Motor neuron (in vitro differentiated cells): ENCODE measurements at regions not wholly inside any gene's neighbourhood (a gene's known extent, or its start where the extent isn't known, plus 50 kb on each side); places are given as distances from the start of the nearest gene placed in this dataset.
"Not testable (repeated sequence)": the region's sequence is repeated elsewhere in the genome, so short reads cannot be mapped to it uniquely, and the experiment has no call there.

Experiments used
- ATAC-seq, 8 experiments: fragments of 200-7000 bp; cut with Tn5 transposase; replicated peaks in 6 of 8; 2 replicates each; pipeline ENCODE4 v1.8.0; 2021; ENCODE audit warnings: mild to moderate bottlenecking in 8 of 8, moderate library complexity in 8 of 8
- H3K27ac ChIP-seq, 2 donors: fragments of 250-450 bp; sonication (Bioruptor Pico); 2 replicates each; pipeline ENCODE4 v1.9.0; 2021; ENCODE audit warnings: antibody characterized with exemption in 2 of 2, mild to moderate bottlenecking in 2 of 2, moderate library complexity in 1 of 2
- H3K4me1 ChIP-seq, 2 donors: fragments of 250-450 bp; sonication (Bioruptor Pico); replicated peaks in 1 of 2; 2 replicates each; pipeline ENCODE4 v1.6.1; 2021; ENCODE audit warnings: antibody characterized with exemption in 2 of 2, mild to moderate bottlenecking in 2 of 2, moderate library complexity in 1 of 2
- H3K4me3 ChIP-seq, 5 donors: fragments of 250-450 bp; sonication (Bioruptor Pico); 2 replicates each; pipeline ENCODE4 v1.9.0; 2021; ENCODE audit warnings: antibody characterized with exemption in 5 of 5, mild to moderate bottlenecking in 5 of 5, moderate library complexity in 4 of 5
- WGBS, 10 experiments: fragments of 450-650 bp; shearing (Covaris generic); methylation state at CpG; one replicate each; pipeline ENCODE4 v1.0.0; 2022; 5-methylcytosine and 5-hydroxymethylcytosine counted together
- in situ Hi-C, 9 experiments: fragments of 400-800 bp; cut with MboI; loops; one replicate each; pipeline ENCODE4 v1.15.0; 2021; ENCODE audit warnings: low sequenced_read_pairs in 9 of 9, low pct_unique_long_range_greater_than_20kb in 2 of 9; ENCODE audit not compliant: unreplicated experiment in 9 of 9

DNA sequence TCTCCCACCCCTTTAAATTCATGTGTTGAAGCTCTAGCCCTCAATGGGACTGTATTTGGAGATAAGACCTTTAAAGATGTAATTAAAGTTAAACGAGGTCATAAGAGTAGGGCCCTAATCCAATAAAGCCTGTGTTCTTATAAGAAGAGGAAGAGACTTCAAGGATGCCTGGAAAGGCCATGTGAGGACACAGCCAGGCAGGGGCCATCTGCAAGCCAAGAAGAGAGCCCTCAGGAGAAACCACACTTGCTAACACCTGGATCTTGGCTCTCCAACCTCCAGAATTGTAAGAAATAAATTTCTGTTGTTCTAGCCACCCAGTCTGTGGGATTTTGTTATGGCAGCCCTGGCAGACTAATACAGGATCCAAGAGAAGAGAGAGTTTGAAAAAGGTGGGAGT lies 683.5 kb downstream of the TTLL7 start:
- WGBS, 10 experiments, result 100% methylated on average over 1 of the region's 1 CpG; no CpG with 5 or more reads in 9 of the 10 experiments
- in situ Hi-C loops, result not testable (repeated sequence)

DNA sequence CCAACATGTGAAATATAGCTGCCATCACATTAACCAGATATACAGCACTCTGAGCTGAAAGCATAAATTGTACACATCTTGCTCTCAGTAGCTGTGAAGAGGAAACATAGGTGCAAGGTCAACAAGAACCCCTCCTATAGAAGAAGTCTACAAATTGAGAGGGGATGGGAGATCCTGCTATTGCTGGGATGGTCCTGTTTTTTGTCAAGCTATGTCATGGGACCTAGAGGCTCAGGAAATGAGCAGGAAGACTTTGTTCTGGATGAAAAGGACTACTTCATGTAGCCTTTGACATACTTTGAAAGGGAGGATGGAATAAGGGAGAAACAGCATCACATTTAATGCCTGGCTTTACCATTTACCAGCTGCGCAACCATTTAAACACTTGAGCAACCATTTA lies 688.8 kb downstream of the TTLL7 start:
- in situ Hi-C loops, result not testable (repeated sequence)

More for the DNA sequence above, 683.5 kb downstream of the TTLL7 start:
- H3K27ac ChIP-seq, H3K4me3 ChIP-seq, H3K4me1 ChIP-seq, ATAC-seq: not testable (repeated sequence)

DNA sequence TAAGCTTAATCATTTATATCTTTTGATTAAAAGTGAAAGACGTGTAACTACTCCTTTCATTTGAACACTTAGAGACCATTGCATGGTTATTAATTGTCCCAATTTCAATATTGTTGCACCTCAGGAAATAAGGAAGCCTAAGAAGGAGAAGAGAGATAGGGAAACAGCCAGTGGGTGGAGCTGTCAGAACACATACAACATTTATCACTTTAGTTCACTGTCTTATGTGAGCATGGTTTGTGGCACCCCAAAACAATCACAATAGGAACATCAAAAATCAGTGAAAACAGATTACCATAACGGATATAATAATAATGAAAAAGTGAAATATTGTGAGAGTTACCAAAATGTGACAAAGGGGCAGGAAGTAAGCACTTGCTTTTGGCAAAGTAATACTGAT lies 689.9 kb downstream of the TTLL7 start:
- H3K27ac ChIP-seq, ATAC-seq, in situ Hi-C loops, H3K4me1 ChIP-seq, H3K4me3 ChIP-seq: not testable (repeated sequence)
- 83 to 100% (median 98%) methylated on average over 1 to 2 of the region's 2 CpGs; no CpG with 5 or more reads in 6 of the 10 experiments for WGBS, 10 experiments

More for the DNA sequence above, 688.8 kb downstream of the TTLL7 start:
- ATAC-seq, result peak in 1 of 8 experiments; percentile 53
- H3K4me1 ChIP-seq, H3K27ac ChIP-seq, H3K4me3 ChIP-seq: not testable (repeated sequence)
- 89 to 100% (median 100%) methylated on average over 1 of the region's 1 CpG; no CpG with 5 or more reads in 7 of the 10 experiments for WGBS, 10 experiments

DNA sequence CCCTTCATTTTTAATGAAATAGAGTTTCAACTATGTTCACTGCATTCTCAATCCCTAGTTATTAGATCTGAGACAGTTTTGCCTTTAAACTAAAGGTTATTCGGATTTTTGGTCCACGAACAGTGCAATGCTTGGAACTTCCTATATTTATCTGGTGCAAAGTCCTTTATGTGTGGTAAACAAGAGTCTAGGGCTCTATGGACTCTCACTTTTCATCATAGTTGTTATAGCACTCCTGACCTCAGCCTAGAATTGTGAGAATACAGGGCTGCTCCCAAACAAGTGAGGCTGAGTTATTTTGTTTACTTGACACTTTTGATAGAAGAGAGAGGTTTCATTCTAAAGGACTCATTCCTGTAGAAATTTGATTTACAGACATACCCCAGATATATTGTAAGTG lies 692.1 kb downstream of the TTLL7 start:
- WGBS, 10 experiments, result 0 to 50% (median 25%) methylated on average over 1 to 2 of the region's 2 CpGs; no CpG with 5 or more reads in 6 of the 10 experiments
- in situ Hi-C loops, H3K27ac ChIP-seq, H3K4me1 ChIP-seq, ATAC-seq, H3K4me3 ChIP-seq: not testable (repeated sequence)

DNA sequence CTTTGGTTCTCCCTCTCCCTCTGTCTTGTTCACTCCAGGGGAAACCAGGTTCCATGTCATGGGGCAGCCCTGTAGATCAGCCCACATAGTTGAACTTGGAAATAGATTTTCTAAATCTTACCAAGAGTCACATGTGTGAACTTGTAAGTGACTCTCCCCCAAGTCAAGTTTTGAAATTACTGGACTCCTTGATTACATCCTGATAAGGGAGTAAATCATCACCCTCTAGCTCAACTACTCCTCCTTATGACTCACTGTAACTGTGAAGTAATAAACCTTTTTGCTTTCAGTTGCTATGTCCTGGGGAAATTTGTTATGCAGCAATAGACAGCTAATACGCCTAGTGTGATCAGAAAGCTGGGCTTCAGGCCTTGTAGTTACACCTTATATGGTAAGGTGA lies 703.3 kb downstream of the TTLL7 start:
- H3K4me1 ChIP-seq, ATAC-seq, H3K27ac ChIP-seq, in situ Hi-C loops, H3K4me3 ChIP-seq: not testable (repeated sequence)
- WGBS, 10 experiments, result 9 to 100% (median 89%) methylated on average over 1 of the region's 1 CpG; no CpG with 5 or more reads in 3 of the 10 experiments

DNA sequence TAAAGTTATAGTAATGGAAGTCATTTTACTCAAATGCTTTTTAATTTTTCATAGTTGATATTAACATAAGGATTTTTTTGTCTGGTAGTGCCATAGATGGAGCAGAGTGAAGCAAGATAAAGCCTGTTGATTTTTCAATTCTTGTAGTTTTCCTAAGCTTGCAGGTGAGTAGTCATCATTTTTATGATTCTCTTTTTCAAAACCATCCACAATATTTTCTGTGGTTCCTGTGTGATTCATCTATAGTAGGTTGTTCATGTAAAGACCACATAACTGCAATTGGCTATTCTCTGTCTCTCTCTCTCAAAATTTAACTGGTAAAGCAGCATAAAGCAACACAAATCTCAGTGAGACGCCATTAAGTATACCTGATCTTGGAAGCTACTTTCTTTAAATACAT lies 711.5 kb downstream of the TTLL7 start:
- H3K4me1 ChIP-seq, H3K4me3 ChIP-seq, ATAC-seq, in situ Hi-C loops, H3K27ac ChIP-seq: not testable (repeated sequence)
- WGBS, 10 experiments, result no CpG with 5 or more reads among the region's 1 CpG

DNA sequence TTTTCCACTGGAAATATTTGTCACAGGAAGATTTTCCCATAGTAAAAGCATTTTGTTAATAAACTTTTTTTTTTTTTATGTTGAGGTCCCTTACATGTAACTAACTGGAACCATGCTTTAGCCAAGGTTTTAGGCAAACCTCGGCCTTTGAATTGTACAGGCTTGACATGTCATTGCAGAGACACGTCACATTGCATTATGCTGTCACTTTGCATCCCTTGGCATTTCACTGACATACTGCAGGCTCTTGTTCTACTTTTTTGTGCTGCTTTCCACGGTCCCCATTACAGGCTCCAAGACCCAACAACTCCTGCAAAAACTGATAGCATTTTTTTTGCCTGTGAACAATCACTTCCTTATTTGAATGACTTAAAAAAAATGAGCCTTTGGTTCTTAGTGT lies 724.3 kb downstream of the TTLL7 start:
- in situ Hi-C loops, H3K4me3 ChIP-seq, H3K27ac ChIP-seq, H3K4me1 ChIP-seq: not testable (repeated sequence)
- ATAC-seq, result peak in 1 of 8 experiments; percentile 29
- WGBS, 10 experiments, result 80 to 100% (median 83%) methylated on average over 1 to 2 of the region's 3 CpGs; no CpG with 5 or more reads in 7 of the 10 experiments

DNA sequence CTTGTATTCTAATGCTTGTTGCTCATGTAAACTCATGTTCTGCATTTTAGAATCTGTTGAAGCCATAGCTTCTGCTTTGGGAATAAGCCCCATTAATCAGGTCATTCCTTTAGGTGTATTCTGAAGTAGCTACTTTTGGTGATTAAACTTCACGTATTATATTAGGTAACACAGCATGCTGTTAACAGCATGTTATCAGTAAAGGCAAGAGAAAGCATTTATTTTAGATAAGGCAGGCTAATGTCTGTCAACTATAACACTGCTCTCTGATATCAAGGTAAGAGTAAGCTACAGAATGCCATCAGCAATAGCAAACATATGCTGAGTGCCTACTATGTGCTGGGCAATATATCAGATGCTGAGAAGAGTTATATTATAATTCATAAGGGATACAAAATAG lies 726.4 kb downstream of the TTLL7 start:
- 20% methylated on average over 1 of the region's 1 CpG; no CpG with 5 or more reads in 9 of the 10 experiments for WGBS, 10 experiments
- in situ Hi-C loops, H3K4me3 ChIP-seq, H3K27ac ChIP-seq, H3K4me1 ChIP-seq, ATAC-seq: not testable (repeated sequence)

DNA sequence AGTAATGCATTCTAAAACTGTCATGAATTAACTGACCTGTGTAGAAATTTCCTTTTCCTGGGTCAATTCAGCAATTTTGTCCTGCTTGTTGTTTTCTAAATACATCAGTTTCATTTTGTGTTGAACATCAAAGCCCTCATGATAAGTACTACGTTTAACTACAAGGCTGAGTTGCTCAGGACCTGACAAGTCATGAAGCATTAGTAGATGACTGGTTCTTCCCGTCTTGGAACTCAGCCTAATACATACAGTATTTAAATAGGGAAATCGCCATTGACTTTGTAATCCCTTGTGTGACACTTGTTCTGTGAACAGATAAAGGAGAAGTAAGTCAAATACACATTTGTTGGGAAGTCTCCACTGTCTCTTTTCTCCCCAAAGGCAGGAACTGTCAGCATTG lies 727.1 kb downstream of the TTLL7 start:
- H3K4me3 ChIP-seq, H3K4me1 ChIP-seq, in situ Hi-C loops, H3K27ac ChIP-seq: not testable (repeated sequence)
- 31% methylated on average over 2 of the region's 3 CpGs; no CpG with 5 or more reads in 9 of the 10 experiments for WGBS, 10 experiments
- ATAC-seq, result peak in 5 of 8 experiments; percentile 29 to 77 (median 49)

DNA sequence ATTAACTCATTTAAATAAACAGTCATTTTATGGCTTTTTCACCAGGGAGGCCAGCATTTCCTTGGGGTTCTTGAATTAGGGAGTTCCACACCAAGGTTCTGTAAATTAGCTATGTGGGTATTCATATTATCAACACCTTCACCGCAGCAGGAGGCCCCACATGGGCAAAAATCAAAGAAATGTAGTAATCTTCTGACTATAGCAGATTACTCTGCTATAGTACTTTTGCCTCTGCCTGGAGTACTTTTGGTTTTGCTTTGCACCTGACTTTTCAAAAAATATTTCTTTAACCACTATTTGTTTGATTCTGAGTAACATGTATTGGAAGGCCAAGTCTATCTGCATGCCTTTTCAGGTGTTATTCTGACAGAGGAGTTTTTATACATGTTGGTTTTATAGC lies 728.1 kb downstream of the TTLL7 start:
- H3K4me3 ChIP-seq, H3K4me1 ChIP-seq, in situ Hi-C loops, H3K27ac ChIP-seq, ATAC-seq: not testable (repeated sequence)
- WGBS, 10 experiments, result no CpG with 5 or more reads among the region's 1 CpG

DNA sequence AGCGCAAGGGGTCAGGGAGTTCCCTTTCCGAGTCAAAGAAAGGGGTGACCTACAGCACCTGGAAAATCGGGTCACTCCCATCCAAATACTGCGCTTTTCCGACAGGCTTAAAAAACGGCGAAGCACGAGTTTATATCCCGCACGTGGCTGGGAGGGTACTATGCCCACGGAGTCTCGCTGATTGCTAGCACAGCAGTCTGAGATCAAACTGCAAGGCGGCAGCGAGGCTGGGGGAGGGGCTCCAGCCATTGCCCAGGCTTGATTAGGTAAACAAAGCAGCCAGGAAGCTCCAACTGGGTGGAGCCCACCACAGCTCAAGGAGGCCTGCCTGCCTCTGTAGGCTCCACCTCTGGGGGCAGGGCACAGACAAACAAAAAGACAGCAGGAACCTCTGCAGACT lies 735.1 kb downstream of the TTLL7 start:
- H3K4me3 ChIP-seq, result peak overlapping the region in 1 of 5 donors; percentile 32
- ATAC-seq, H3K27ac ChIP-seq, H3K4me1 ChIP-seq, in situ Hi-C loops: not testable (repeated sequence)
- no CpG with 5 or more reads among the region's 14 CpGs for WGBS, 10 experiments

DNA sequence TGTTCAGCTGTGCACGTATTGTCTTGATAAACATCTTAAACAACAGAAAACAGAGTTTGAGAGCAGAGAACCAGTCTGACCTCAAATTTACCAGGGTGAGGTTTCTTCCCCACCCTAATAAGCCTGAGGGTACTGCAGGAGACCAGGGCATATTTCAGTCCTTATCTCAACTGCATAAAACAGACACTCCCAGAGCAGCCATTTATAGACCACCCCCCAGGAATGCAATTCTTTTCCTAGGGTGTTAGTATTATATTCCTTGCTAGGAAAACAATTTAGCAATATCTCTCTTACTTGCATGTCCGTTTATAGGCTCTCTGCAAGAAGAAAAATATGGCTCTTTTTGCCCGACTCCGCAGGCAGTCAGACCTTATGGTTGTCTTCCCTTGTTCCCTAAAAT lies 747.2 kb downstream of the TTLL7 start:
- H3K4me1 ChIP-seq, in situ Hi-C loops, H3K4me3 ChIP-seq, H3K27ac ChIP-seq, ATAC-seq: not testable (repeated sequence)
- 17 to 94% (median 76%) methylated on average over 1 to 3 of the region's 4 CpGs; no CpG with 5 or more reads in 6 of the 10 experiments for WGBS, 10 experiments

DNA sequence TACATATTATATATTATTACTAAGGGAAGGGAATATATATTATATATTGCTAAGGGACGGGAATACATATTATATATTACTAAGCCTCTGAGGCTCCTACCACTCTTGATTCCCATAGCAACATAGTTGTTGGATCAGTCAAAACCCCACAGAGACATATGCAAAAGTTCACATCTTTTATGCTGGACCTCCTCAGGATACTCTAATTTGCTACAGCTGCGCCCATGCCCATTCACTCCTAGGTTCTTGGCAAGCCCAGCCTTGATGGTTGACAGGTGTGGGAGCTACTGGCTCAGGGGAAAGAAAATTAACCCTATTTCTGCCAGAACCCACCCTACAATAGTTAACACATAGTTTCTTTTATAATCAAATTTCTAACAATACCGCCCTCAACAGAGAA lies 752.2 kb downstream of the TTLL7 start:
- H3K27ac ChIP-seq, H3K4me1 ChIP-seq, in situ Hi-C loops, ATAC-seq, H3K4me3 ChIP-seq: not testable (repeated sequence)
- 100% methylated on average over 1 to 2 of the region's 3 CpGs; no CpG with 5 or more reads in 7 of the 10 experiments for WGBS, 10 experiments

DNA sequence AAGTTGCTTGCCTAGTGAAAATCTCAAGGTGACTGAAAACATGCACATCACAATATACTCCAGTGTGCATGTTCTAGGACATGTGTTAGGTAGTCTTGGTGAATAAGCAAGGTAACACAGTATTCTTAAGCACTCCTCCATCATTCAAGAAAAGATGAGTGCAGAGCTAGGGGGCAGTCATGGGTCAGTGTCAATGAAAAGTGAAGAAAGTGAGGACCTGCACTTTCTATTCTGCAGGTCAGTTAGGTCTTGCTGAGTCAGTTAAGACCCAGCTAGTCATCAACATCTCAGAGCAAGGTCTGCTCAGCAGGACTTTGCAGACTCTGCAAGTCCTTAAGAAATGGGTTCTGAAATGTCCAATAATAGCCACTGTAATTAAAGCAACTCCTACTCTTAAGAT lies 754.1 kb downstream of the TTLL7 start:
- in situ Hi-C loops, H3K27ac ChIP-seq, H3K4me1 ChIP-seq, ATAC-seq, H3K4me3 ChIP-seq: not testable (repeated sequence)
